GM18867 (cell line): ENCODE measurements at regions not wholly inside any gene's neighbourhood (a gene's known extent, or its start where the extent isn't known, plus 50 kb on each side); places are given as distances from the start of the nearest gene placed in this dataset.
A peak's percentile ranks its signal among the peaks of the same experiment; 100 is the strongest.
"Not testable (repeated sequence)": the region's sequence is repeated elsewhere in the genome, so short reads cannot be mapped to it uniquely, and the experiment has no call there.

Experiments
- ATAC-seq: cut with Tn5 transposase; IDR thresholded peaks from one replicate; pipeline ENCODE4 v1.9.1; 2021; ENCODE audit warnings: mild to moderate bottlenecking, moderate library complexity; ENCODE audit not compliant: unreplicated experiment

- no peak for ATAC-seq
These were observed 51.0 kb downstream of the FHIP2A start for GRCh38 chr10:114872519-114873087.

GRCh38 chr10:114874827-114875411, 53.3 kb downstream of the FHIP2A start:
- no peak for ATAC-seq

- ATAC-seq = not testable (repeated sequence)
These were observed 54.1 kb downstream of the FHIP2A start for GRCh38 chr10:114875590-114876081.

DNA sequence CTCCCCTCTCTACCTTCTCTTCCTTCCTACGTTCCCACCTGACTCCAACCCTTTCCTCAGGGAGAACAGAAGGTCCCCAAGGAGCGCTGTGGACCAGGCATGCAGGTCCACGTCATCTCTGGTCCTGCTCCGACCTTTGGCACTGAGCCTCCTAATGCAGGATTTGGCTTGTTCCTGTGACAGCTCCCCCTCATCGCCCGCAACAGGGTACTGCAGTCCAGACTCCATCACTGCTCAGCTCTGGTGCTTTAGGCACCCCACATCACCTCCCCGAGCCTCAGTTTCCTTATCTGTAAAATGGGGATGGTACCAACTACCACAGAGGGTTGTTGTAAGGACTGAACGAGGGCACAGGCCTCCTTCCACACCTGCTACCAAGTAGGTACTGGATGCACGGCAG, 54.6 kb downstream of the FHIP2A start:
- no peak for ATAC-seq

DNA sequence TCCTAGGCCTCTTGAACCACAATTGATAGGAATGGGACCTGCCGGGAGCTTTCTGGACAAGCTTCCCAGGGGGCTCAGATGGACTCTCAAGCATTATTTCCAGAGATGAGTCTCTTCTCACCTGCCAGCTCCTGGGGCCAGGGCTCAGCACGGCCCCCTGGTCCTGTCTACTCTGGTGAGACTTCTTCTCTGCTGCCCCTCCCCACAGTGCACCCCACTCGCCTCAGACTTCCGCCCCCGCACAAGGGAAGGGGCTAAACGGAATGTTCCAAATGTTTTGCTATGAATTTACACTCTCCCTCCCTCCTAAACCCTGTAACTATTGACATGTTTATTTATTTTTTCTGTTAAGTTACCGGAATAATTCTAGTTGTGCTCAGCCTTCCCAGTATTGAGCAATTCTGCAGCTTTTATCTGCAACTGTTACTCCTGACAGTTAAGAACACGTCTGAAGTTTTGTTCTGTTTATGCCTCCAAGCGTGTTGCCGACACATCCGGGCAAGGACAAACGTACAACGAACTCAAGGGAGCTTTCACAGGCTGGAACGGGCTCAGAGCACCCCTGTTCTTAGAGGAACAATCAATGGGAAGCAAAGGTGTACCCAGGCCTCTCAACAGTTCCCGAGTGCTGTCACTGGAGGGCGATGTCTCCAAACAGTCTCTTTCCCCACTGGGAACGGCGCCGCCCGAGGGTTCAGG, 55.2 kb downstream of the FHIP2A start:
- ATAC-seq = peak; percentile 79

DNA sequence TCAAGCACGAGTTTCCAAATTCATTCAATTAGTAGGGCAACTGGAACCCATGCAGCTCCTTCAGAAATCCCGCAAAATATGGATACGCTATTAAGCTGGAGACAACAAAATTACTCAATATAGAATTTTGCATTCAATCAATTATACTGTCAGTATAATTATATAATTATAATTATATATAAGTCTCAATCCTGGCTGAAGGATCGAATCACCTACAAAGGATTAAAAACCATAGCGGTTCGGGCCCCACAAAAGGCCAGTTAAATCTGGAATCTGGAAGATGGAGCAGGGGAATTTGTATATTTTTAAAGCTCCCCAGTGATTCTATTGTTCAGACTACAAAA, 55.7 kb downstream of the FHIP2A start:
- no peak for ATAC-seq

DNA sequence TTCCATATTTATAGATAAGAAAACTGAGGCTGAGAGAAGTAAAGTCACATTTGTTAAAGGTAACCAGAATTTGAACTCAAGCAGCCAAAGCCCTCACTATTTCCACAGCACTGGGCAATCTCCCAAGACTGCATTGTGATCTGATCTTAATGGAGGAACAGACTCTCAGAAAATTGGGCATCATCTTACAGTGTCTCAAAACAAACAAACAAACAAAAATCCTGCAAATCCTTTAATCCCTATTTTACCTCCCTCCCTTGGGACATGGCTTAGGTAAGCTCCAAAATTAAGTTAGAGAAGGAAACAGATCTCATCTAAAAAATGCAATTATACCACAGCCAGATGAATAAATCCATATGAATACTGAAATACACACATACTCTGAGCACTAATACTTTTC, 57.5 kb downstream of the FHIP2A start:
- no peak for ATAC-seq

DNA sequence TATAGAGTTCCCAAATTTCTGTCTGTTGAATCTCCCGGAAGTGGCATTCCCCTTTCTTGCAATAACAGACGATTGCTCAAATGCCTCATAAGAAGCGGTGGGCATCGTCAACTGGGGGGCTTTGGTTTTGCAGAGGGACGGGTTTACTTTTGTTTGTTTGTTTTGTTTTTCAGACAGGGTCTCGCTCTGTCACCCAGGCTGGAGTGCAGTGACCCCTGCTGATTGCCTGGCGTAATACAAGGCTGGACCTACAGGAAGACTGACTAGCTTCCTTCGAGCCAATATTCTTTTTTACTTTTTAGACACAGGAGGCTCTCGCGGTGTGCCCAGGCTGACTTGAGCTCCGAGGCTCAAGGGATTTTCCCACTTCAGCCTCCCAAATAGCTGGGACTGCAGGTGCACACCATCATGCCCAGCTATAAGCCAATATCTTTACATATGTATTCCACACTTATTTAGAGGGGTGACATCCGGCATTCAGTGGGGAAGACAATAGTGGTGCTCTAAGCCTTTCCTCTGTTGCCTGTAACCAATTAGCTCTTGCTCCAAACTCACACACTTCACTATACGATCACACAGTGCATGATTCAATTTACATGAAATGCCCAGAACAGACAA, 58.1 kb downstream of the FHIP2A start:
- ATAC-seq = peak; percentile 86

DNA sequence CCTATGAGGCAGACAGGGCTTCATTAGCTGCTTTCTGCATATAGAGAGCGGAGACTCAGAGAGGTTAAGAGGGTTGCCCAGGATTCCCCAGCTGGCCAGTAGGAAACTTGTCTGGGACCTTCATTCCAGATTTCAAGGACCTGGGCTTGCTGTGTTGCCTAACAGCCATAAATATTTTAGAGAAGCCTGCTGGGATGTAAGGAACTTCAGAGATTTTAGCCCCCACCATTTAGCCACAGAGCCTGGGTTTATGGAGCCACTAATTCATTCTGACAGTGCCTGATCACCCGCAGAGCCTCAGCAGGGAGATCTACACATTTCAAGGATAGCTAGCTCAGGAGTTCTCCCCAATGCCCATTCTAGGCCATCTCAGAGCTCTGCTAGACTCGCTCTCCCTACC, 56.6 kb upstream of the TRUB1 start:
- no peak for ATAC-seq

DNA sequence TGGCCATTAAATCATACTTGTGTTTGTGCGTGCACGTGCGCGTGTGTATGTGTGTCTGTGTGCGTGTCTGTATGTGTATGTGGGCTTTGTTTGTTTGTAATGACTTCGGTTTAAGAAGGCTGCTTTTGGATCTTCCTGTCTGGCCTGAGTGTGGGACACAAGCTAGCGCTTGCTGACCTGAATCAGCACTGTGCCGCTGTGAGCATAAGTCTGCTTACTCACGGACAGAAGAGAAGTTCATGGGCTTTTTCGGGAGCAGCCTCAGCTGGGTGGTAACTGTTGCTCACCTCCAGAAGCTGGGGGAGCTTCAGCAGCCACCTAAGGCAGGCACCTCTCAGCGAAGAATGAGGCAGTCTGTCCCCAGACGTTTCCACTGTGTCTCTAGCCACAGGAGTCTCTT, 56.1 kb upstream of the TRUB1 start:
- ATAC-seq = no peak

- ATAC-seq = no peak
These were observed 52.6 kb upstream of the TRUB1 start for GRCh38 chr10:114885443-114885842.
